ENCODE measurements at regions not wholly inside any gene's neighbourhood (a gene's known extent, or its start where the extent isn't known, plus 50 kb on each side); places are given as distances from the start of the nearest gene placed in this dataset.

- no peak for DNase-seq (ENCODE audit: low read depth)
- TF ChIP-seq MYC (IDR thresholded peaks at IDR 0.05; ENCODE audit: low read depth, low read length), result no peak
- TF ChIP-seq CTCF (IDR thresholded peaks at IDR 0.05; ENCODE audit: low read depth, low read length), result no peak
- no peak for TF ChIP-seq MAX (IDR thresholded peaks at IDR 0.05; ENCODE audit: low read depth, low read length)
- TF ChIP-seq POLR2A (IDR thresholded peaks at IDR 0.05; ENCODE audit: extremely low read depth, insufficient read length), result no peak
- no peak overlapping the region for H3K4me3 ChIP-seq (ENCODE audit: low read depth, low read length)
Observed at GRCh38 chr6:80544555-80544954, 438.1 kb downstream of the BCKDHB start.

- no peak overlapping the region for H3K4me3 ChIP-seq (ENCODE audit: low read depth, low read length)
- no peak for DNase-seq (ENCODE audit: low read depth)
- no peak for TF ChIP-seq MAX (IDR thresholded peaks at IDR 0.05; ENCODE audit: low read depth, low read length)
- no peak for TF ChIP-seq MYC (IDR thresholded peaks at IDR 0.05; ENCODE audit: low read depth, low read length)
- TF ChIP-seq CTCF (IDR thresholded peaks at IDR 0.05; ENCODE audit: low read depth, low read length), result no peak
- TF ChIP-seq POLR2A (IDR thresholded peaks at IDR 0.05; ENCODE audit: extremely low read depth, insufficient read length), result no peak
Observed at GRCh38 chr6:80543598-80544222, 437.2 kb downstream of the BCKDHB start.

GRCh38 chr6:80543151-80543550 lies 436.7 kb downstream of the BCKDHB start:
- no peak for TF ChIP-seq MAX (IDR thresholded peaks at IDR 0.05; ENCODE audit: low read depth, low read length)
- no peak for TF ChIP-seq POLR2A (IDR thresholded peaks at IDR 0.05; ENCODE audit: extremely low read depth, insufficient read length)
- no peak for TF ChIP-seq CTCF (IDR thresholded peaks at IDR 0.05; ENCODE audit: low read depth, low read length)
- no peak for TF ChIP-seq MYC (IDR thresholded peaks at IDR 0.05; ENCODE audit: low read depth, low read length)
- no peak overlapping the region for H3K4me3 ChIP-seq (ENCODE audit: low read depth, low read length)
- DNase-seq (ENCODE audit: low read depth), result no peak

GRCh38 chr6:80541886-80542285 lies 435.4 kb downstream of the BCKDHB start:
- TF ChIP-seq MYC (IDR thresholded peaks at IDR 0.05; ENCODE audit: low read depth, low read length) (no peak), MAX (IDR thresholded peaks at IDR 0.05; ENCODE audit: low read depth, low read length) (no peak), CTCF (IDR thresholded peaks at IDR 0.05; ENCODE audit: low read depth, low read length) (no peak), POLR2A (IDR thresholded peaks at IDR 0.05; ENCODE audit: extremely low read depth, insufficient read length) (no peak)
- no peak overlapping the region for H3K4me3 ChIP-seq (ENCODE audit: low read depth, low read length)
- DNase-seq (ENCODE audit: low read depth), result no peak

GRCh38 chr6:80541181-80541580 lies 434.7 kb downstream of the BCKDHB start:
- H3K4me3 ChIP-seq (ENCODE audit: low read depth, low read length), result no peak overlapping the region
- DNase-seq (ENCODE audit: low read depth), result no peak
- TF ChIP-seq POLR2A (IDR thresholded peaks at IDR 0.05; ENCODE audit: extremely low read depth, insufficient read length) (no peak), MAX (IDR thresholded peaks at IDR 0.05; ENCODE audit: low read depth, low read length) (no peak), MYC (IDR thresholded peaks at IDR 0.05; ENCODE audit: low read depth, low read length) (no peak), CTCF (IDR thresholded peaks at IDR 0.05; ENCODE audit: low read depth, low read length) (no peak)

Data from NB4 (cell line).